Daoy (cell line): ENCODE measurements at regions not wholly inside any gene's neighbourhood (a gene's known extent, or its start where the extent isn't known, plus 50 kb on each side); places are given as distances from the start of the nearest gene placed in this dataset.
"Not testable (repeated sequence)": the region's sequence is repeated elsewhere in the genome, so short reads cannot be mapped to it uniquely, and the experiment has no call there.

Experiments used
- DNase-seq: peaks from one replicate; pipeline ENCODE4 v3.0.0-alpha.2; 2015; ENCODE audit warnings: low read depth

DNA sequence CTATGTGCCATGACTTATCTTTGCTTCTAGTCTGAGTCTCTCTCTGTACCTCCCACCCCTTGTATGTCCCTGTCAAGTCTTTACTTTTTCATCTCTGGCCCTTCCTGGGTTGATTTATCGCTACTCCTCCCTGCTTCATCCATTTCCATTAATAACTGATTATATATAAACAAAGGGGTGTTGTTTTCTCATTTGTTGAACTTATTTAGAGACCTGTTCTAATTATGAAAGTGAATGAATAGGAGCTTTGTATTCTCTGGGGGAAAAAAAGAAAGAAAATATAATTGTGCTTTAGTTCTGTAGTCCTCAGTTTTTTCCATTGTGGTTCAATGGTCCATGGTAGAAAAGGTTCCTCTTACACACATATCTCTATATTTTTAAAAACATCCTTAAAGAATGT is 328.9 kb upstream of the PPP2R3A start:
- DNase-seq, result no peak

DNA sequence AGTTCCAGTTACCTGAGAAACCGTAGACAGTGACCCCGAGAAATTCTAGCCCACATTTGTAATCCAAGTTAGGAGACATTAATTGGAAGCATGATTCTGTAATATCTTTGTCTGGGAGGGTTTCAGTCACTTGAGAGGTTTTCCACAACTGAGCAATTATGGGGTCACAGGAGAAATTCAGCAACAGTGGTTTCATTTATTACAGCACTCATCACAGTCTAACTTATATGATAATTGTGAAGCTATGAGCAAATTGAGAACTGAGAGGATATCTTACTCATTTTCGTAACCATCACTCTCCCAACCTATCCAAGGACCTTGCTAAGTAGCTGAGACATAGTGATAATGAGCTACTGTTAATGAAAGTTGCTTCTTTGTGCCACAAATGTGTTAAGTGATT is 328.5 kb upstream of the PPP2R3A start:
- DNase-seq, result no peak

DNA sequence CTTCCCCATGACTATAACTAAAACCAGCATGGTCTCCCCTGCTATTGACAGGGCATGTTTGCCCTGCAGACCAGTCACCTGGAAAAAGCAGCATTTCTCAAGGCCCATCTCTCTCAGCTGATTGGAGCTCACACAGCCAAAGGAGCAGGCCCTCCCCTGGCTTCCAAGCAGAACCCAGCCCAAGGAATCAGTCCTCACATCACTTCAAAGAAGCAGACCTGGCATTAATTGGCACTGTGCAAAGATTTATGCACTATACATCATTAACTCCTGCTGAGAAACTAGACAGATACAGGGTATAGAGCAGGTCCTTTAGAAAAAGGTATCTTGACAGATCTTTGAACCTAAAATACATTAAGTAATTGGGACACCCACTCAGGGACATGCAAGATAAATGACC is 323.8 kb upstream of the PPP2R3A start:
- no peak for DNase-seq

DNA sequence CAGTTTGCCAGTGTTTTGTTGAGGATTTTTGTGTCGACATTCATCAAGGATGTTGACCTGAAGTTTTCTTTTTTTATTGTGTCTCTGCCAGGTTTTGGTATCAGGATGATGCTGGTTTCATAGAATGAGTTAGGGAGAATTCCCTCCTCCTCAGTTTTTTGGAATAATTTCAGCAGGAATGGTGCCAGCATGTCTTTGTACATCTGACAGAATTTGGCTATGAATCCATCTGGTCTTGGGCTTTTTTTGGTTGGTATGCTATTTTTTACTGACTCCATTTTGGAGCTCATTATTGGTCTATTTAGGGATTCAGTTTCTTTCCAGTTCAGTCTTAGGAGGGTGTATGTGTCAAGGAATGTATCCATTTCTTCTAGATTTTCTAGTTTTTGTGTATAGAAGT is 320.0 kb upstream of the PPP2R3A start:
- DNase-seq, result no peak

DNA sequence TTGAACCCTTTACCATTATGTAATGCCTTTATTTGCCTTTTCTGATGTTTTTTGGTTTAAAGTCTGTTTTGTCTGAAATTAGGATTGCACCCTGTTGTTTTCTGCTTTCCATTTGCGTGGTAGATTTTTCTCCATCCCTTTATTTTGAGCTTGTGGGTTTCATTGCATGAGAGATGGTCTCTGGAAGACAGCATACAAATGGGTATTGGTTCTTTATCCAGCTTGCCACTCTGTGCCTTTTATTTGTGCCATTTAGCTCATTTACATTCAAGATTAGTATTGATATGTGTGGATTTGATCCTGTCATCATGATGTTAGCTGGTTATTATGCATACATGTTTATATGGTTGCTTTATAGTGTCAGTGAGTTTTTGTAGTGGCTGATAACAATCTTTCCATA is 318.7 kb upstream of the PPP2R3A start:
- no peak for DNase-seq

DNA sequence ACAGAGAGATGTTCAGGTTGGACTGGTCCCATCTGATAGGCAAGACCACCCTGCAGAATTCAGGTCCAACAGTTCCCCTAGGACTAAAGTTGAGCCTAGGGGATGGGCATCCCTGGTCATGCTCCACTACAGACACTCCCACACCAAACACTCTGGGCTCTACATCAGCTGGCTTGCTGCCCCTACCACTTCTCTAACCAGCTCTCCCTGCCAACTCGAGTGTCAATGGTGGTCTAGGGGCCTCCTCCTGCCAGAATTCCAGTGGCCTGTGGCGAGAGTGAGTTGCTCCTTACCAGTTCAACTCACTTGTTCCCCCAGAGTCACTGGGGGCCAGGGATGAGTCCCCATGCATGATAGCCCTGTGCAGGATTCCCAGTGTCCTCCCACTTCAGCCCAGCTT is 316.2 kb upstream of the PPP2R3A start:
- DNase-seq, result no peak

DNA sequence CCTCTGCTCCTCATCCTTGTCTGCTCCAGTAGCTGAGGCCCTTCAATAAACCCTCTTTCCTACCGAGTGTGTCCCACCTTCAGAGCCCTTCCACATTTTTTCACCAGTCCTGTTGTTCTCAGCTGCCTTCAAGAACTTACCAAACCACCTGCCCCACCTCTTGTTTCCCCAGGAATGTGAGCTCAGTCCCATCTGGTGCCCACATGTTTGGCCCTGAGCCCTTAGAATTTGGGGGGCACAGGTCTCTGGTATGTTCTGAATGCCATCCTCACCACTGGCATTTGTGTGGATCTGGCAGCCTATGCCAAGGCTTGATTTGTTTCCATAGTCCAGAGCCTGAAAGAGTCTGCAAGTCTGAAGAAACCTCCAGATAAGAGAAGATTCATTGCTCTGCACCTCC is 315.2 kb upstream of the PPP2R3A start:
- DNase-seq, result no peak

DNA sequence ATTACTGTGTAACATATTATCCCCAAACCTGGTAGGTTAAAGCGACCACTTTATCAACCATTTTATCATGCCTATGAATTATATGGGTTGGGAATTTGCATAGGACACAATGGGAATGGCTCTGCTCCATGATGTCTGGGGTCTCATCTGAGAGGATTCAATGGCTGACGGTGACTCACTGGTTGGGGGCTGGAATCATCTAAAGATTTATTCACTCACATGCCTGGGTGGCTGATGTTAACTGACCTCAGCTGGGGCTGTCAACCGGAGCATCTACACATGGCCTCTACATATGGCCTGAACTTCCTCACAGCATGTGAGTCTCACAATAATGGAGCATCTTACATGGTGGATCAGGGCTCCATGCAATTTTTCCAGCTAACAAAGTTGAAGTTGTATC is 313.1 kb upstream of the PPP2R3A start:
- no peak for DNase-seq

DNA sequence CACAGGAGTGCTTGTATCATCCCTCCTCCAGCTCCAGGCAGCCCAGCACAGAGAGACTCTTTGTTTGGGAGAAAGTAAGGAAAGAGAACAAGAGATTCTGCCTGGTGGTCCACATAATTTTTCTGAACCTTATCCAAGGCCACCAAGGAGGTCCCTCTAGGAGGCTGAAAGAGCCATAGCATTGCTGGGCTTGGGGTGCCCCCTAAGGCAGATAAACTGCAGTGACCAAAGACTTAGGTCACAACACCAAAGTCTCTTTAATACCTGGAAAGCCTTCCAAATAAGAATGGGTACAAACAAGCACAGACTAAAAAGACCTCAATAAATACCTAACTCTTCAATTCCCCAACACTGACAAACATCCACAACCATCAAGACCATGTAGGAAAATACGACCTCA is 310.2 kb upstream of the PPP2R3A start:
- DNase-seq, result no peak

DNA sequence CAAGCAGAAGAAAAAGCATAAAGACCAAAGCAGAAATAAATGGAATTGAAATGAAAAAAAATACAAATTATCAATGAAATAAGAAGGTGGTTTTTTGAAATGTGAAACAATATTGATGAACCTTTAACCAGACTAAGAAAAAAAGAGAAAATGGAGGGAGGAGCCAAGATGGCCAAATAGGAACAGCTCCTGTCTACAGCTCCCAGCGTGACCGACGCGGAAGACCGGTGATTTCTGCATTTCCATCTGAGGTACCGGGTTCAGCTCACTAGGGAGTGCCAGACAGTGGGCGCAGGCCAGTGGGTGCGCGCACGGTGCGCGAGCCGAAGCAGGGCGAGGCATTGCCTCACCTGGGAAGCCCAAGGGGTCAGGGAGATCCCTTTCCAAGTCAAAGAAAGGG is 307.1 kb upstream of the PPP2R3A start:
- DNase-seq, result not testable (repeated sequence)

DNA sequence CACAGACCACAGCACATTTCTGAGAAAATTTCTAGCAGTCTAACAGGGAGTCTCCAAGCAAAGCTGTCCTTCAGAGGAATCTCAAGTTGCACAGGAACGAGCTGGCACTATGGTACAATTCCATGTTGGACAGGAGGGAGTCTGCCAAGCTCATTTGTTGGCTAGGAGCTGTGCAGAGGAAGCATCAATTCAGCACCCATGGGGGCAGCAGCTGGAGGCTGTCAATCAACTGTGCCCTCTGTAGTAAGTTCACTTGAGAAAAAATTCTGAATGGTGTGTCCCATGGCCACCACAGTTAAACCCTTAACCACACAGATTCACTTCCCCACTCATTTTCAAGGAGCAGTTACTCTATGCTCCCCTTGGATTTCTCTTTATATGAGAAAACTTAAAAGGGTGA is 298.5 kb upstream of the PPP2R3A start:
- no peak for DNase-seq

DNA sequence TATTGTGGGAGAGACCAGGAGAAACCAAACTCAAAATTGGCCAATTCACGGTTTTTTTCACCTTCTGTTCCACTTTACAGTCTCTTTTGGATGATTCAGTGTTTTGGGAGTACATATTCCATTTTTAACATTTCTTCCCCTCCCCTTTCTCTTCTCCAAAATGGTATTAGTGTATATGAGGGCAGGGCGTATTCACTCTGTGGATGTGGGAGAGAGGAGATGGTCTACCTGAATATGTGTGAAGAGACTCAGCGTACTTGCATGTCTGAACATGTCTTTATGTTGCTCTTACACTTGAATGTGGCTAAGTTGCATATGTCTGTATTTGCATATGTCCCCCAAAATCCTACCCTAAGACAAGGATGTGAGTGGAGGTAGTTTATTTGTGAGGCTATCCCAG is 291.0 kb upstream of the PPP2R3A start:
- no peak for DNase-seq

DNA sequence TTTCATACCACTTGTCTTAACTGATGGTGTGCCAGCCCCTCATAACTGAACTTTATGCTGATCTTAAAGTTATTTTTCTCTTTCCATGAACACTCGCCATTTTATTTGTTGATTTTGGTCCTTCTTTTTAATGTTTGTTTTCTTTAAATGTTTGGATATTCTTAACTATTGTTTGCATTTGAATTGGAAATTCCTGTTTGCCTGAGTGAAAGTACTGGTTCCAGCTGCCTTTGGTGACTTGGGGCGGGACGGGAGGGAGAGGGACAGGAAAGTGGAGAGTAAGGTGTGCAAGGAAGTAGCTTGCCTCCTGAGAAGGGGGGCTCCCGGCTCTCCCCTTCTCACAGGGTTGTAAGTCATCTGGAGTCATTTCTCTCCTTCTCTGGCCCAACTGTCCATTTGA is 287.1 kb upstream of the PPP2R3A start:
- DNase-seq, result no peak

DNA sequence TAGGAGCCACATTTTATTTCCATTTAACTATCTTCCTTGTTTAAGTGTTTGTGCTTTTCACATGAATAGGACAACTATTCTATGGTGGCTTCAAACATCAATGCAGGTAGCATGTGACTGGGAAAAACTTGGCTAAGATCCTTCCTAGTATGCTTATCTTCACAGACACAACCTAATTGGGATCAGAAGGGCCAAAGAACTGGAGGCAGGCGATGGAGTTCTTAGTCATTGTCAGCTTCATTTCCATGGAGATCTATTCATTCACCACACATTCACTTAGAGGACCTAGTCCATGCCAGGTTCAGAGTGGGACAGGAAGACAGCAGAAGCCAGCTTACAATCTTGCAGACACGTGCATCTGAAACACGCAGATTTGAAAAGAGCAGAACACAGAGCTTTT is 277.5 kb upstream of the PPP2R3A start:
- no peak for DNase-seq

DNA sequence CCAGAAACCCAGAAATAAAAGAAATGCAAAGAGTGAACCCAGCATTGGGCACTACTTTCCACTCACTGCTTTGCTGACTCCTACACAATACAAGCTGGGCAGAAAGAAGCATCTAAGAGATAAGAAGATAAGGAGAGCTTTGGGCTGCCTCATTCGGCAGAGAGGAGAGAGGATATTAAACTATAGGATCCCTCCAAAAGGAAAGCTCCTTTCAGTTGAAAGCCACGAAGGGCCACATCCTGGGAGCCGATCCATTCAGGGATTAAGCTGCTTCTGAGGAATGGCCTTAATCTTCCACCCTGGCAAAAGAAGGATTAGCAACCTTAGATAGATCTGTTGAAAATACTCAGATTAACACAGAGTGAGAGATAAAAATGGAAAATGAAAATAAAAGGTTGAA is 274.9 kb upstream of the PPP2R3A start:
- no peak for DNase-seq

DNA sequence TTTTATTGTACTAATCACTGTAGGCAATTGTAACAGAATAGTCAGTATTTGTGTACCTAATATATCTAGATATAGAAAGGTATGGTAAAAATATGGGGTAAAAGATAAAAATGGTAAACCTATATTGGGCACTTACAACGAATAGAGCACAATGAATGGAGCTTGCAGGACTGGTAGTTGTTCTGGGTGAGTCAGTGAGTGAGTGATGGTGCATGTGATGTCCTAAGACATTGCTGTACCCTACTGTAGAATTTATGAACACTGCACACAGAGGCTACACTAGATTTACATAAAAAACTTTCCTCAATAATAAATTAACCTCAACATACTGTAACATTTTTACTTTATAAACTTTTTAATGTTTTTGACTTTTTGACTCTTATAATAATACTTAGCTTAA is 274.3 kb upstream of the PPP2R3A start:
- no peak for DNase-seq

DNA sequence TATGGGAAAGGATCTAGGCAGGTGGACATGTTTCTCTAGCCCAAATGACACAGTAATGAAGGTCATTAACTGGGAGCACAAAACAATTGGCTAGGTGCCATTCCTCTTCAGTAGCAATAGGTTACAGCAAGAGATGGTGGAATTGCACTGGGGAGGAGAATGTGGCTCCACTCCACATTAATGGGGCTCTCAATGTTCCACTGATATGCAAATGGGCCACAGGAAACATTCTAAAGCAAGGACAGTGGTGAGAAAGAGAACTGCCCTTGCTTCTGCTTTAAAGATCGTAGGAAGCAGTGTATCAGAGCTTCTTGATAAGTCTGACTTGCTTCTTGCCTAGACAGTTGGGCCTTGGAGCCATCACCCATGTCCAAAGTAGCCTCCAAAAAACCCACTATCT is 271.4 kb upstream of the PPP2R3A start:
- DNase-seq, result no peak

DNA sequence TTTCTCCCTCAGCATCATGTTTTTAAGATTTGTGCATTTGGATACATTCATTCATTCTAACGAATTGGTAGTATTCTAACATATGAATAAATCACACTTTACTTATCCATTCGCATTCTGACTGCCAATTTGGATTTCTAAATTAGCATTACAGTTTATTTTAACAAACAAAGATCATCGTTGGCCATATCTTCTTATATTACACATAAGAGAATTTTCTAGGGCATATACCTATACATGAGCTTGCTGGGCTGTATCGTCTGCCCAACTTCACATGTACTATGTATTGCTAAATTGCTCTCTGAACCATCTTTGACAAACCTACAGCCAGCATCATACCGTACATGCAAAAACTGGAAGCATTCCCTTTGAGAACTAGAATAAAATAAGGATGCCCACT is 265.8 kb upstream of the PPP2R3A start:
- DNase-seq, result no peak

DNA sequence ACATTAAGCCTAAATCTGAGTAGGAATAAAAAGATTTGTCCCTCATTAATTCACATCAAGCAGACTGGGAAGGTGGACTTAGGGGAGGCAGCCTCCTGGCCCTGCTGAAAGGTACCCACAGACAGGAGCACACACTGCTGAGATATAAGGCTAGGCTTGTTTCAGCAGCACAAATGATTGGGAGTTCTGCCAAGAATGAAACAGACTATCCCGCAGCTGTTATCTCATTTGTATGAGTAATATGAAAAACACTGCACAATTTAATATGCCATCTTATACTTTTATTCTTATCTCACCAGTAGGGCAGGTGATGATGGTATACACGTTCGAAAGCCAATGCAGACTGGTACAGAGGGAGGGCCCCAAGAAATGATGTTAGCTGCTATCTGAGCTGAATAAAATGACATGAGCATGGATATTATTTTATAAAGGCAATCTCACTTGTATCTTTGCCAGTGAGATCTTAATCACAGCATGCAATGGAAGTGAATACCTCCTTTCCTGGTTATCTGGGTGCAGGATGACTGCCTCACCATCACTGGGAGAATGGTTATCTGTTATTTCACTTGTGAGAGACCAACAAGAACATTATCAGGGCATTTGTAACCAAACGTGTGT is 258.7 kb upstream of the PPP2R3A start:
- no peak for DNase-seq

DNA sequence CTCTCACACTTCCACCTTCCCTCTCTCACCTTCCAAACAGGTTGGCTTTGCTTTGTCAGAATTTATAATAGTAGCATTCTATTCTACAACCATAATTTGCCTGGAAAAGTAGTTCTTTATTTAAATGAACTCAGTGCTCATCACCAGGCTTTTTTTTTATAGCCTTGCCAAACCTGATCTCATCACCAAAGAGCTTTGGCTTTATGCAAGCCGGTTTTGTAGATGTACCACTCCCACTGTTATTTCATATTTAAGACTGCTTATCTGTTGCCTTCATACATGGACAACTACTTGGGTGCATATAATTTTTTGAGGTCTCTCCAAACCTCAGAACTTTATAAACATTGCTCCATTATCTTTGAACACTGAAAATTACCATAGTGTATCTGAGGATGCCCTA is 246.1 kb upstream of the PPP2R3A start:
- DNase-seq, result no peak

DNA sequence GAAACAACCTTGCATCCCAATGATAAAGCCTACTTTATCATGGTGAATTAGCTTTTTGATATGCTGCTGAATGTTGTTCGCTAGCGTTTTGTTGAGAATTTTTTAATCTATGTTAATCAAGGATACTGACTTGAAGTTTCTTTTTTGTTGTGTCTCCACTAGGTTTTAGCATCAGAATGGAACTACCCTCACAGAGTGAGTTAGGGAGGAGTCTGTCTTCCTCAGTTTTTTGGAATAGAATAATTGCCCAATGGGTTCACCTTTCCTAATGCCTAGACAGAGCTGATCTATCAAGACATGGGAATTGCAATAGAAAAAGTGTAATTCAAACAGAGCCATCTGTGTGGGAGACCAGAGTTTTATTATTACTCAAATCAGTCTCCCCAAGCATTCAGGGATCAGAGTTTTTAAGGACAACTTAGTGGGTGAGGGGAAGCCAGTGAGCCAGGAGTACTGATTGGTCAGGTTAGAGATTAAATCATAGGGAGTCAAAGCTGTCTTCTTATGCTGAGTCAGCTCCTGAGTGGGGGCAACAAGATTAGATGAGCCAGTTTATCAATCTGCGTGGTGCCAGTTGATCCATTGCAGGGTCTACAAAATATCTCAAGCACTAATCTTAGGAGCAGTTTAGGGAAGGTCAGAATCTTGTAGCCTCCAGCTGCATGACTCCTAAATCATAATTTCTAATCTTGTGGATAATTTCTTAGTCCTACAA is 237.4 kb upstream of the PPP2R3A start:
- no peak for DNase-seq

DNA sequence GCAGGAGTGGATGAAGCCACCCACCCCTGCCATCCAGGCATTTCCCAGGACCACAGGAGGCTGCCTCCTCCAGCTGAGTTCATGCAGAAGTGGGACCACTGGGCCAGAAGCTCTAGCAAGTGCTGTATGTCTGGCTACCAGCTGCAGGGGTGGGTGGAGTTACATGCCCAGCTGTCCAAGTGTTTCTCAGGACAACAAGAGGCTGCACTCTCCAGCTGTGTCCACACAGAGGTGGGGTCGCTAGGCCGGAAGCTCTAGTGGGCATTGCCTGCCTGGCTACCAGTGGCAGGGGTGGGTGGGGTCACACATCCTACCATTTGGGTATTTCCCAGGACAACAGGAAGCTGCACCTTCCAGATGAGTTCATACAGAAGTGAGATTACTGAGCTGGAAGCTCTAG is 234.0 kb upstream of the PPP2R3A start:
- DNase-seq, result no peak

DNA sequence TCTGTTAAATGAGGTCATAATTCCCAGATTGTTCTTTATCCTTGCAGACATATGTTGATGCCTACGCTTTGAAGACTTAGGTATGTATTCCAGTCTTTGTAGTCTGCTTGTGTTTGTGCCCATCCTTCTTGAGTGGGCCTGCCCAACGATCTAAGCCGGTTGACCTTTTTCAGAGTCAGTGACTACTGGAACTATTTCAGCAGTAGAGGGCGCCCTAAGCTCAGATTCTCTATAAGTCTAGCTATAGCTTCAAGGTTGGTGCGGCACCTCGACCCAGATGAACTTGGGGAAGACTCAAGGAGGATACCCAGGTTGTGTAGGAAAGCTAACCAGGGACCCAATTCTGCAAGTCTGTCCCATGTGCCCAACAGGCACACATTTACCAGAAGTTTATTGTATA is 228.8 kb upstream of the PPP2R3A start:
- peak; percentile 6 for DNase-seq

DNA sequence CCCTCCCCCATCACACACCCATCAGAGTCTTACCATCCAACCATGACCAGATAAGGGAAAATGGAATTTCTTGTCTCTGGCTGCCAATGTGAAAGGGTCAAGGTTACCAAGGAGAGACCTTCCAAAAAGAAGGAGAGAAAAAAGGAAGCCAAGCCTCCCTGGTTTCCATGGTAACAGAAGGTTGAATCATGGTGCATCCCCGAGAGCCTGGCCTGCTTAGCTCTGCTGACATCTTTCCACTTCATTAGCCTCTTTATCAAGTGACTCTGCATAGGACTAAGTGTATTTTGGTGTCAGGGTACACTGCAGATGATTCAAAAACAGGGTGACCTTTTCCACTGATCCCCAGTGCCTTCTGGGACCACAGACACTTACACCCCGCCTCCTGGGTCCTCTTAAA is 225.7 kb upstream of the PPP2R3A start:
- DNase-seq, result no peak
